BE2C (cell line): ENCODE measurements at regions not wholly inside any gene's neighbourhood (a gene's known extent, or its start where the extent isn't known, plus 50 kb on each side); places are given as distances from the start of the nearest gene placed in this dataset.
A peak's percentile ranks its signal among the peaks of the same experiment; 100 is the strongest.
"Not testable (repeated sequence)": the region's sequence is repeated elsewhere in the genome, so short reads cannot be mapped to it uniquely, and the experiment has no call there.

ENCODE experiments used
- DNase-seq: peaks from one replicate; pipeline ENCODE4 v3.0.0-alpha.2; 2020
- H3K27me3 ChIP-seq: fragments of 250-450 bp; sonication (Bioruptor Pico); 2 replicates; pipeline ENCODE4 v1.5.1; 2020; ENCODE audit warnings: mild to moderate bottlenecking
- H3K36me3 ChIP-seq: fragments of 250-450 bp; sonication (Bioruptor Pico); 2 replicates; pipeline ENCODE4 v1.5.1; 2020; ENCODE audit warnings: mild to moderate bottlenecking
- H3K4me1 ChIP-seq: fragments of 250-450 bp; sonication (Bioruptor Pico); 2 replicates; pipeline ENCODE4 v1.5.1; 2020
- H3K4me3 ChIP-seq: 2 replicates; pipeline ENCODE4 v1.5.1; 2011; ENCODE audit warnings: low read depth, low read length
- H3K9me3 ChIP-seq: fragments of 250-450 bp; sonication (Bioruptor Pico); 2 replicates; pipeline ENCODE4 v1.5.1; 2020
- TF ChIP-seq, protein P1 (sequence below): IDR thresholded peaks from 2 replicates; pipeline ENCODE4 v1.5.1; 2012; ENCODE audit warnings: mild to moderate bottlenecking, low read depth, low read length

DNA sequence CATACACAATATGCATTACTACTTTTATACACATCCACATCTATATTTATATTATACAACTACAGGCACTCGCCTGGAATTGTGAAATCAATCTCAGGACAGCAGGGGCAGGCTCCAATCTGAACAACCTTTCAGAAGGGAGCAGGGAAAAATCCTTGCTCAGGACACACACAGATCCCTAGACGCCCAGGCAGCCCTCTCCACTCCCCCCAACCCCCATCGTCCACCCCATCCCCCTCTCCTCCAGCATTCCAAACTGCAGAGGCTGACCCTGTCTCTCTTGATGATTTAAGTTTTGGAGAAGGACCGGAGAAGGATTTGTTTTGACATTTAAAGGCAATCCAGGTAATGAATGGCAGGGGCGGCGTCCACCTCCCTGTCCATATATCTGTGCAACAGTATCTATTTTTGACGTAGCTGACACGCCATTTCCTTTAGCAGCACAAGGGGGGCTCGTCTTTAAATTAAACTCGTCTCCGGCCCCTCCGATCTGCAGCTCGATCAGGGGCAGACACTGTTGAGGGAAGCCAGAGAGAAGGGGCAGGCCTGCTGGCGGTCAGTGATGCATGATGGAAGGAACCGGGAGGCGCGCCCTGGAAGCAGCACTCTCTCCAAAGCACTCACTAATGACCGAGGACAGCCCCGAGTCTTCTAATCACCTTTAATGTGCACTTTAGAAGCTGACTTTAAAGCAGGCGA is 95.0 kb upstream of the TBX5 start:
- no peaks in the 10 kb centered on the region; the same call in 1 of the 2 replicates for H3K9me3 ChIP-seq
- TF ChIP-seq, protein P1, sequence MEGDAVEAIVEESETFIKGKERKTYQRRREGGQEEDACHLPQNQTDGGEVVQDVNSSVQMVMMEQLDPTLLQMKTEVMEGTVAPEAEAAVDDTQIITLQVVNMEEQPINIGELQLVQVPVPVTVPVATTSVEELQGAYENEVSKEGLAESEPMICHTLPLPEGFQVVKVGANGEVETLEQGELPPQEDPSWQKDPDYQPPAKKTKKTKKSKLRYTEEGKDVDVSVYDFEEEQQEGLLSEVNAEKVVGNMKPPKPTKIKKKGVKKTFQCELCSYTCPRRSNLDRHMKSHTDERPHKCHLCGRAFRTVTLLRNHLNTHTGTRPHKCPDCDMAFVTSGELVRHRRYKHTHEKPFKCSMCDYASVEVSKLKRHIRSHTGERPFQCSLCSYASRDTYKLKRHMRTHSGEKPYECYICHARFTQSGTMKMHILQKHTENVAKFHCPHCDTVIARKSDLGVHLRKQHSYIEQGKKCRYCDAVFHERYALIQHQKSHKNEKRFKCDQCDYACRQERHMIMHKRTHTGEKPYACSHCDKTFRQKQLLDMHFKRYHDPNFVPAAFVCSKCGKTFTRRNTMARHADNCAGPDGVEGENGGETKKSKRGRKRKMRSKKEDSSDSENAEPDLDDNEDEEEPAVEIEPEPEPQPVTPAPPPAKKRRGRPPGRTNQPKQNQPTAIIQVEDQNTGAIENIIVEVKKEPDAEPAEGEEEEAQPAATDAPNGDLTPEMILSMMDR, result no peak
- peak; percentile 48 for DNase-seq
- no peak overlapping the region for H3K4me3 ChIP-seq
- no peaks in the 10 kb centered on the region for H3K36me3 ChIP-seq
- no peaks in the 10 kb centered on the region for H3K4me1 ChIP-seq
- peaks cover 30% of the 10 kb centered on the region for H3K27me3 ChIP-seq

DNA sequence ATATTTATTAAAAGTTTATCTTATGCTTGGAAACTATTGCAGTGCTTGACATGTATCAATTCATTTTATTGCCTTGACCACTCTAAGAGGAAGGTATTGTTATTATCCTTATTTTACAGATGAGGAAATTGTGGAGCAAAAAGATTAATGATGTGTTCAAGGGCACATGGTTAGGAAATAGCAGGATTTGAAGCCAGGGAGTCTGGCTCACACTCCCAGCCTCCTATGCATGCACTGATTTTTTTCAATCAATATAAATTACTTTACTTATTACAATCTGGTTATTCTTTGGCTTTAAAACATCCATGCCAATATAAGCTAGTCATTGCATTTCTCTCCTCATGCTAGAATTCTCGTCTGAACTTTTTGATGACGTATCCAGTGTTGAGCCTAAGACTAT is 94.2 kb upstream of the TBX5 start:
- Histone ChIP-seq H3K27me3 (peaks cover 26% of the 10 kb centered on the region), H3K9me3 (no peaks in the 10 kb centered on the region), H3K4me1 (no peaks in the 10 kb centered on the region), H3K4me3 (no peak overlapping the region), H3K36me3 (no peaks in the 10 kb centered on the region)
- DNase-seq, result no peak
- TF ChIP-seq, protein P1, result no peak

DNA sequence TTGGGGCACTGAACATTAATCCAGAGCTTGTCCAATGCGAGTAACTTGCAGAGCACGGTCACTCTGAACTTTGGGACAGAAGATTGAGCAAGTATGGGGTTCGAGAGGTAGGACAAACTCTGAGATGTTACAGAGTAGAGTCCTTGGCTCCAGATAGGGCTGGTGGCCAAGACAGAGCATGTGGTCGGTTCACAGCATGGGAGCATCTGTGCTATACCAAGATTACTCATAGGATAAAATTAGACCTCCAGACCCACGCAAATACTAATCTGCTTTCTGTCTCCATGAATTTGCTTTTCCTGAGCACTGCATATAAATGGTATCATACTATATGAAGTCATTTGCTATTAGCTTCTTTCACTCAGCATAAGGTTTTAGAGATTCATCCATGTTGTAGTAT is 93.4 kb upstream of the TBX5 start:
- Histone ChIP-seq H3K4me1 (no peaks in the 10 kb centered on the region), H3K4me3 (no peak overlapping the region), H3K27me3 (peaks cover 18% of the 10 kb centered on the region), H3K9me3 (no peaks in the 10 kb centered on the region), H3K36me3 (no peaks in the 10 kb centered on the region)
- TF ChIP-seq, protein P1, result no peak
- DNase-seq, result no peak

DNA sequence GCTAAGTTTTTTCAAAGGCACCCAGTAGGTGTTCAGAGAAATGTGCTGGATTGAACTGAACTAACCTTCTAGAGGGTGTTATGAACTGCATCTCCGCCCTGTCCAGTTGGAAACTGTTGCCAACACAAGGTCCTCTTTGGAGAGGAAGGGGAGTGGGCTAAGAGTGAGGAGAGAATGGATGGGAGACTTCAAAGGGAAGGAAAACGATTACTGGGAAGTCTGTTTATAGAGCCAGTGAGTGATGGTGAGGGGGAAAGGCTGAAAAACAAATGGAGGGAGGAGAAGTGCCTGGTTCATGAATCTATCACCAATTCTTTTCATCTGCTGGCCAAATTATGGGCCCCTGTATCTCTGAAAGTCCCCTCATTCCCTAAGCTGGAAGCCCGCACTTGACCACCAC is 86.0 kb upstream of the TBX5 start:
- DNase-seq, result no peak
- Histone ChIP-seq H3K4me3 (no peak overlapping the region), H3K9me3 (no peaks in the 10 kb centered on the region), H3K36me3 (no peaks in the 10 kb centered on the region), H3K4me1 (no peaks in the 10 kb centered on the region), H3K27me3 (peaks cover 7% of the 10 kb centered on the region)
- TF ChIP-seq, protein P1, result no peak

DNA sequence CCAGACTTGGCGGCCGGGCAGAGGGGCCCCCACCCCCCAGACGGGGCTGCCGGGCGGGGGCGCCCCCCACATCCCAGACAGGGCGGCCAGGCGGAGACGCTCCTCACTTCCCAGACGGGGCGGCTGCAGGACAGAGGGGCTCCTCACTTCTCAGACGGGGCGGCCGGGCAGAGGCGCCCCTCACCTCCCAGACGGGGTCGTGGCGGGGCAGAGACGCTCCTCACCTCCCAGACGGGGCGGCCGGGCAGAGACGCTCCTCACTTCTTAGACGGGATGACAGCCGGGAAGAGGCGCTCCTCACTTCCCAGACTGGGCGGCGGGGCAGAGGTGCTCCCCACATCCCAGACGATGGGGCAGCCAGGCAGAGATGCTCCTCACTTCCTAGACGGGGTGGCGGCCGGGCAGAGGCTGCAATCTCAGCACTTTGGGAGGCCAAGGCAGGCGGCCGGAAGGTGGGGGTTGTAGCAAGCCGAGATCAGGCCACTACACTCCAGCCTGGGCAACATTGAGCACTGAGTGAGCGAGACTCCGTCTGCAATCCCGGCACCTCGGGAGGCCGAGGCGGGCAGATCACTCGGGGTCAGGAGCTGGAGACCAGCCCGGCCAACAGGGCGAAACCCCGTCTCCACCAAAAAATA is 79.0 kb upstream of the TBX5 start:
- H3K4me3 ChIP-seq, H3K9me3 ChIP-seq, H3K36me3 ChIP-seq, H3K4me1 ChIP-seq, DNase-seq: not testable (repeated sequence)
- H3K27me3 ChIP-seq, result peaks cover 36% of the 10 kb centered on the region

DNA sequence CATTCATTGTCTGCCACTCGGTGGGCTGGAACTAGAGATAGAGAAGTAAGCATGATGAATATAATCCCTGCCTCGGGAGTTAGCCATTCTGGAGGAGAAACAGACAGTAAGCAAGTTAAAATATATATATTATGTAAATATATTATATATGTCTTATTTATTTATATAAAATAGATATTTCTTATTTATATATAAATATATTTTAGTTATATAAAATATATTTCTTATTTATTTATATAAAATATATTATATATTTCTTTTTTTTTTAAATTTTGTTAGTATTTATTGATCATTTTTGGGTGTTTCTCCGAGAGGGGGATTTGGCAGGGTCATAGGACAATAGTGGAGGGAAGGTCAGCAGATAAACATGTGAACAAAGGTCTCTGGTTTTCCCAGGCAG is 78.1 kb upstream of the TBX5 start:
- no peak overlapping the region for H3K4me3 ChIP-seq
- H3K4me1 ChIP-seq, result no peaks in the 10 kb centered on the region
- H3K9me3 ChIP-seq, result no peaks in the 10 kb centered on the region
- no peak for DNase-seq
- peaks cover 38% of the 10 kb centered on the region for H3K27me3 ChIP-seq
- TF ChIP-seq, protein P1, result no peak
- H3K36me3 ChIP-seq, result no peaks in the 10 kb centered on the region
